ENCODE measurements at regions not wholly inside any gene's neighbourhood (a gene's known extent, or its start where the extent isn't known, plus 50 kb on each side); places are given as distances from the start of the nearest gene placed in this dataset.

DNA sequence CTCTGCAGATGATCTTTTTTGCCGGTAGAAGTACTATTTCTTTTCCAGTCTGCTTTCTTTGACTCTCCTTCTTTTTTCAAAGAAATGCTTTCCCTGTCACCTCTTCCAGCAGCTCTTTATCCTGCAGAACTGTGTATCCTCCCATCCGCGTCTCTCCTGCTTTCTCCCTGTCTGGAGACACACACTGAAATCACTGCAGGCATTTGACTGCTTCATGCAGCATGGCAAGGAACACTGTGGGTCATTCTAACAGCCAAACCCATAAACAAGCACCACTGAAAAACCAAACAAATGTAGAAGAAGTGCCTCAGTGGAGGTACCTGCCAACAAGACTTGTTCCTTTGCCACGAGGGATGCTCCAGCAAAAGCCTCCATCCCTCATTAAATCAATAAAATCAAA is 403.7 kb upstream of the CITED2 start:
- Mint-ChIP-seq H3K36me3 (ENCODE audit: unreplicated experiment) (no peaks in the 10 kb centered on the region), H3K4me1 (ENCODE audit: unreplicated experiment) (peaks cover 14% of the 10 kb centered on the region), H3K4me3 (ENCODE audit: unreplicated experiment) (no peak overlapping the region), H3K27ac (ENCODE audit: unreplicated experiment) (no peak overlapping the region), H3K27me3 (ENCODE audit: unreplicated experiment) (no peaks in the 10 kb centered on the region), H3K9me3 (ENCODE audit: unreplicated experiment) (no peaks in the 10 kb centered on the region)
- no peak for DNase-seq (ENCODE audit: extremely low spot score, unreplicated experiment)
- TF ChIP-seq, protein P1, sequence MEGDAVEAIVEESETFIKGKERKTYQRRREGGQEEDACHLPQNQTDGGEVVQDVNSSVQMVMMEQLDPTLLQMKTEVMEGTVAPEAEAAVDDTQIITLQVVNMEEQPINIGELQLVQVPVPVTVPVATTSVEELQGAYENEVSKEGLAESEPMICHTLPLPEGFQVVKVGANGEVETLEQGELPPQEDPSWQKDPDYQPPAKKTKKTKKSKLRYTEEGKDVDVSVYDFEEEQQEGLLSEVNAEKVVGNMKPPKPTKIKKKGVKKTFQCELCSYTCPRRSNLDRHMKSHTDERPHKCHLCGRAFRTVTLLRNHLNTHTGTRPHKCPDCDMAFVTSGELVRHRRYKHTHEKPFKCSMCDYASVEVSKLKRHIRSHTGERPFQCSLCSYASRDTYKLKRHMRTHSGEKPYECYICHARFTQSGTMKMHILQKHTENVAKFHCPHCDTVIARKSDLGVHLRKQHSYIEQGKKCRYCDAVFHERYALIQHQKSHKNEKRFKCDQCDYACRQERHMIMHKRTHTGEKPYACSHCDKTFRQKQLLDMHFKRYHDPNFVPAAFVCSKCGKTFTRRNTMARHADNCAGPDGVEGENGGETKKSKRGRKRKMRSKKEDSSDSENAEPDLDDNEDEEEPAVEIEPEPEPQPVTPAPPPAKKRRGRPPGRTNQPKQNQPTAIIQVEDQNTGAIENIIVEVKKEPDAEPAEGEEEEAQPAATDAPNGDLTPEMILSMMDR (IDR thresholded peaks at IDR 0.05) = no peak

DNA sequence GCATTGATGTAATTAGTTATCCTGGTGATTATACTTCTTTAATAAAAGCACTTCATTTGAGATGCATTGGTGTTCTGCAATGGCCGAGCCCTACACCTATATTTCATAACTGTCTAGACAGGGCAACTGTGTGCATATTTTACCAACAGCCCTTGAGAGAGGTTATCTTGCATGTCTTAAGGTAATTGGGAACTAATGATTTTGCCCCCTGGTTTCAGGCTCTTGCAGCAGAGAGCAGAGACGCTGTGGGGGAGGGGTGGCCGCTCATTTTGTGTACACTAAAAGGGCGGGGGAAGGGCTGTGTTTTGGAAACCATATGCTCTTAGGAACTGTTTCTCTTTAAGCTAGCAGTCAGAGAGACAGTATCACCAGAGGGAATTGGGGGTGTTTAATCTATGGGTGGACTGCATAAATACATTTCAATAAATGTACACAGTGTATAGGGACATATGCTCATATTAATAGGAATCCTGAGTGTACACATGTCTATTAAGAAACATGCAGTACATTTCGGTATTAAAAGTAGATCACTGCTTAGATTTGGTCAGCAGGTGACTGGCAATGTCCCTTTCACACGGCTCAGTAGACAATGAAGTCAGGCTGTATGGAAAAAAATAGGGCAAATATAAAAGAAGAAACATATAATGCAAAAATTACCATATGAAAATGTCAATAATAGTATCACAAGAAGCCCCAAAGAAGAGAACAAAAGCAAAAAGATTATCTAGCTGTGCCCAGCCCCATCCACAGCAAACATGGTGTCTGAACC is 402.9 kb upstream of the CITED2 start:
- peaks cover 14% of the 10 kb centered on the region for H3K4me1 Mint-ChIP-seq (ENCODE audit: unreplicated experiment)
- H3K9me3 Mint-ChIP-seq (ENCODE audit: unreplicated experiment) = no peaks in the 10 kb centered on the region
- no peaks in the 10 kb centered on the region for H3K27me3 Mint-ChIP-seq (ENCODE audit: unreplicated experiment)
- DNase-seq (ENCODE audit: extremely low spot score, unreplicated experiment) = no peak
- no peak overlapping the region for H3K27ac Mint-ChIP-seq (ENCODE audit: unreplicated experiment)
- H3K4me3 Mint-ChIP-seq (ENCODE audit: unreplicated experiment) = no peak overlapping the region
- H3K36me3 Mint-ChIP-seq (ENCODE audit: unreplicated experiment) = no peaks in the 10 kb centered on the region
- TF ChIP-seq, protein P1 (IDR thresholded peaks at IDR 0.05) = no peak

DNA sequence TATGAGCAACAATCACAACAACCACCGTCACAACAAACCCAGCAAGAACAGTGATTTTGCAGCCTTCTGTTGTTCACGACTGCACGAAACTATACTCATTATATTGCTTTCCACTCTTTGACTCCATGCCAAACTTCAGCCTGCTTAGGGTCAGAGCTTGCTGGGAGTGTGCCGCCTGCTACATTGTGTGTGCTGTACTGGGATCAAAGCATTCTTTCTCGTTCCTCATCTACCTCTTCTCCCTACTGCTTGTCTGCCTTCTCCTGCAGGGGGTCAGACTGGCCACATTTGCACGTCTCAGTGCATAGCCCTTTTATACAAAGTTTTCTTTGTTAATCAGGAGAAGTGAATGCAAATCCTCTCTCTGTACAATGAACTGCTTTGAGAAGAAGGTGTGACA is 401.6 kb upstream of the CITED2 start:
- TF ChIP-seq, protein P1 (IDR thresholded peaks at IDR 0.05) = no peak
- Mint-ChIP-seq H3K27ac (ENCODE audit: unreplicated experiment) (no peak overlapping the region), H3K4me3 (ENCODE audit: unreplicated experiment) (peak overlapping the region; percentile 2), H3K27me3 (ENCODE audit: unreplicated experiment) (no peaks in the 10 kb centered on the region), H3K9me3 (ENCODE audit: unreplicated experiment) (no peaks in the 10 kb centered on the region), H3K36me3 (ENCODE audit: unreplicated experiment) (no peaks in the 10 kb centered on the region), H3K4me1 (ENCODE audit: unreplicated experiment) (peaks cover 14% of the 10 kb centered on the region)
- DNase-seq (ENCODE audit: extremely low spot score, unreplicated experiment) = no peak

DNA sequence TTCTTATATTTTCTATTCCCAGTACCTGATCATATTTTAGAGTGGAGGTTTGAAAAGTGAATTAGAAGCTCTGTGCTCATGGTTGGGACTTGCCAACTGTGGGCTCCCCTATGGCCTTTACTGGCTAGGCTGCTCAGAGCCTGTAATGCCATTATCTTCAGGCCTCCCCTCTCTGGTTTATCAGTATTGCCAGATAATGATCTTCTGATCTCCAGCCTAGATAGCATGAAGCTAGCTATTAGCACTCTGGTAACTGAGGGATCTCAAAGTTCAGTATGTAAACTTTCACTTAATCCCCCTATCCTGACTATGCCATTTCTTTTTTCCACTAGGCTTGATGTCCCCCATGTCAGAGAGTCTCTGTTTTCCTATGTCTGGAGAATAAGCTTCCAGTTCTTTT is 393.7 kb upstream of the CITED2 start:
- TF ChIP-seq, protein P1 (IDR thresholded peaks at IDR 0.05) = no peak
- H3K4me1 Mint-ChIP-seq (ENCODE audit: unreplicated experiment) = peaks cover 43% of the 10 kb centered on the region
- H3K27ac Mint-ChIP-seq (ENCODE audit: unreplicated experiment) = no peak overlapping the region
- no peaks in the 10 kb centered on the region for H3K9me3 Mint-ChIP-seq (ENCODE audit: unreplicated experiment)
- no peaks in the 10 kb centered on the region for H3K27me3 Mint-ChIP-seq (ENCODE audit: unreplicated experiment)
- no peaks in the 10 kb centered on the region for H3K36me3 Mint-ChIP-seq (ENCODE audit: unreplicated experiment)
- DNase-seq (ENCODE audit: extremely low spot score, unreplicated experiment) = no peak
- H3K4me3 Mint-ChIP-seq (ENCODE audit: unreplicated experiment) = no peak overlapping the region

DNA sequence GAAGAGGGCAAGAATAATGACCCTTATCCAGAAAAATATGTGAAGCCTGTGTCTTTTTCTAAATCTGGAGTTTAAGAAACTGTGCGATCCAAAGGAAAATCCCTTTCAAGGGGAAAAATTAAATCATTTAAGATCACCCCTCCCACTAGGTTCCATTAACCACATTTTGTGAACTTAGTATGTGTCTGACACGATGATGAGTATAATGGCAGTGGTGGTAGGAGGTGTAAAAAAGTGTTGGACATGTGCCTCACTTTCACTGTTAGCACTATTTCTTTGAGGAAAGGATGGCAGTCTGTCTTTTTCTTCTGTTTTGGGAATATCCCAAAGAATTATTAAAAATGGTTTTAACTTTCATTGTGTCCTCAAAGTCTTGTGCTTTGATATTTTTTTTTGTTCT is 392.3 kb upstream of the CITED2 start:
- H3K27me3 Mint-ChIP-seq (ENCODE audit: unreplicated experiment) = no peaks in the 10 kb centered on the region
- peaks cover 55% of the 10 kb centered on the region for H3K4me1 Mint-ChIP-seq (ENCODE audit: unreplicated experiment)
- no peak for DNase-seq (ENCODE audit: extremely low spot score, unreplicated experiment)
- H3K27ac Mint-ChIP-seq (ENCODE audit: unreplicated experiment) = no peak overlapping the region
- no peak overlapping the region for H3K4me3 Mint-ChIP-seq (ENCODE audit: unreplicated experiment)
- TF ChIP-seq, protein P1 (IDR thresholded peaks at IDR 0.05) = no peak
- no peaks in the 10 kb centered on the region for H3K36me3 Mint-ChIP-seq (ENCODE audit: unreplicated experiment)
- H3K9me3 Mint-ChIP-seq (ENCODE audit: unreplicated experiment) = no peaks in the 10 kb centered on the region

Data from osteocyte (in vitro differentiated cells).